Pons (tissue), 1 donor: ENCODE measurements at regions not wholly inside any gene's neighbourhood (a gene's known extent, or its start where the extent isn't known, plus 50 kb on each side); places are given as distances from the start of the nearest gene placed in this dataset.

Source experiments
- DNase-seq: peaks from one replicate; pipeline ENCODE4 v3.0.0-alpha.2; 2016; ENCODE audit warnings: low spot score

- no peak for DNase-seq
Observed at GRCh38 chr5:56515011-56515410, 281.9 kb upstream of the ANKRD55 start.

- DNase-seq: no peak
Observed at GRCh38 chr5:56514245-56514644, 281.1 kb upstream of the ANKRD55 start.

- no peak for DNase-seq
Observed at GRCh38 chr5:56513141-56513540, 280.0 kb upstream of the ANKRD55 start.

DNA sequence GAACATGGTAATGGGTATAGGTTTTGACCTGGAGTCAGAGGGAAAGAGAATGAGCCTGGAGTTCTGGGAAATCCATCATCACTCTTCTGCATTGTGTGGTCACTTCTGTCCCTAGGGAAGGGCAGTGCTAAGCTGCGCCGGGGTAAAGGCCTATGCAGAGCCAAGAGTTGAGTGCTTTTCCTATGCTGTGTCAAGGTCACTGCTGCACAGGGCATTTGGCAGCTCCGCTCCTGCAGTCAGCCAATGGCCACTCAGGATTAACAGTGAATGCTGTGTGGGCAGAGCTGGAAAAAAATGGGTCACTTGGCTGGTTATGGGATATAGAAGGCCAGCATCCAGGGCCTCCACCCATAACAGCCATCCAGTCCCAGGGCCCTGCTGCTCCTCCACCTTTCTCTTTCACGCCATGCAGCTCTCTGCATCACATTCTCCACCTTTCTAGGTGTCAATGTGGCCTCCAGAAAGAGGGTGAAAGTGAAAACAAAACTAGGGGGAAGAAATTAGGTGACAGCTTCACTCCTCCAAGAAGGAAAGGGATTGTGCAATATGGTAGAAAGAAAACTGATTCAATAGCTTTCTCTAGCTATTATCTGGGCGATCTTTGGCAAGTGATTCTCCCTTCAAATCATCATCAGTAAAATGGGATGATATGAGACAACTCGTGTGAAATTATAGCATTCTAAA lies 279.3 kb upstream of the ANKRD55 start:
- DNase-seq: no peak

DNA sequence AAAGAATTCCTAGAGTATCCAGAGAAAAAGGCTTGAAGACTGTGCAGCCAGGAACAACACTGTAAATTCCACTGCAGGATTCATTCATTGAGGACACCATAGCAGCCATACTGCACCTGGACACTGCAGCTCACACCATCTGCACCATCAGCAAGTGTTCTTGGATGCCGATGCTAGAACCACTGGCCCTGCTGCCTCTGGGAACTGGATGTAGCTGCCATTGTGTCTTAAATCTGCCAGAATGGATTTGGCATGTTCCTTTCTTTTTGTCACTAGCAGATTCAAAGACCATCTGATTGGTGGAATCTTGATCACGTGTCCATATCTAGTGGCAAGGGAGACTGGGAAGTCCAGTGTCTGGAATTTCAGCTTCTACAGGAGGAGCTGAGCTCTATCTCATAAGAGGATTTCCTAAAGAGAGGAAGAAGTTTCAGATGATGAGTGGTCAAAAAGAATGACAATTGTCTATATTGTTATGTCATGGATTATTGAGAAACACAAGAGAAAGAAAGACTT lies 278.3 kb upstream of the ANKRD55 start:
- DNase-seq: no peak

DNA sequence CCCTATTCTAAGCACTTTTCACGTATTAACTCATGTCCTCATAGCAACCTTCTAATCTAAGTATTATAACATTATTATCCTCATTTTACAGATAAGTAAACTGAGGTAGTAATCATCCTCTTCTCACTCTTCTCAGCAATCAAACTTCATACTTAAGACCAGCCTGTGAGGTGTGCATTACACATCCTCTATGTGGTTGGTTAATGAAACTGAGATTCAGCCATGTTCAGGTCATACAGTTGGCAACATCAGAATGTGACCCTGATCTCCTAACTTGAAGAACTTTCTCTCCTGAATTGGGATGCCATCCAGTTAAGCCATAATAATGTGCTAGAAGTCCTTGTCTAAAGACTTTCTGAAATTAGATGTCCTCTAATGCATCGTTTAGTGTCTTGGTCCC lies 275.1 kb upstream of the ANKRD55 start:
- DNase-seq: no peak

DNA sequence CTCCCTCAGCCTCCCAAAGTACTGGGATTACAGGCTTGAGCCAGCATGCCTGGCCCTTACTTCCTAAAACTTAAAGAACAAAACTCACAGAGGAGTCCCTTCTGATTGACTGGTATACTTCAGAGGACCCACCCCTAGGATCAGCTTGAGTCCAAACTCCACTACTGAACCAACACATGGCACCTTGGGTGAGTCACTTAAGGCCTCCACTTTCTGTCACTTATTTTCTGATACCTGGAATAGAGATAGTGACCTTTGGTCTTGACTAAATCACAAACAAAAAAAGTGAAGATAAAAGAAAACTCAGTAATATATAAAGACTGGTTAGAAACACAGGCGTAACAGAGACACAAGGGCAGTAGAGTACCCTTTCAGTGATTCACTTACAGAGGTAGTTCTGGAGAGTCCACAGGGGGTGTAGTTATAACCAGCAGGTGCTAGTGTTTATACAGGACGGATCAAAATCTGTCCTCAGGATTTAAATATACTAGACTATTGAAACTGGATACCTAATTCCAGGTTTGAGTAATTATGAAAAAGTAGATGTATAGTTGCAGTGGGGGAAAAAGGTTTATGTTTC lies 274.3 kb upstream of the ANKRD55 start:
- DNase-seq: no peak

GRCh38 chr5:56506211-56506965 lies 273.3 kb upstream of the ANKRD55 start:
- no peak for DNase-seq

GRCh38 chr5:56503929-56504328 lies 270.8 kb upstream of the ANKRD55 start:
- no peak for DNase-seq

DNA sequence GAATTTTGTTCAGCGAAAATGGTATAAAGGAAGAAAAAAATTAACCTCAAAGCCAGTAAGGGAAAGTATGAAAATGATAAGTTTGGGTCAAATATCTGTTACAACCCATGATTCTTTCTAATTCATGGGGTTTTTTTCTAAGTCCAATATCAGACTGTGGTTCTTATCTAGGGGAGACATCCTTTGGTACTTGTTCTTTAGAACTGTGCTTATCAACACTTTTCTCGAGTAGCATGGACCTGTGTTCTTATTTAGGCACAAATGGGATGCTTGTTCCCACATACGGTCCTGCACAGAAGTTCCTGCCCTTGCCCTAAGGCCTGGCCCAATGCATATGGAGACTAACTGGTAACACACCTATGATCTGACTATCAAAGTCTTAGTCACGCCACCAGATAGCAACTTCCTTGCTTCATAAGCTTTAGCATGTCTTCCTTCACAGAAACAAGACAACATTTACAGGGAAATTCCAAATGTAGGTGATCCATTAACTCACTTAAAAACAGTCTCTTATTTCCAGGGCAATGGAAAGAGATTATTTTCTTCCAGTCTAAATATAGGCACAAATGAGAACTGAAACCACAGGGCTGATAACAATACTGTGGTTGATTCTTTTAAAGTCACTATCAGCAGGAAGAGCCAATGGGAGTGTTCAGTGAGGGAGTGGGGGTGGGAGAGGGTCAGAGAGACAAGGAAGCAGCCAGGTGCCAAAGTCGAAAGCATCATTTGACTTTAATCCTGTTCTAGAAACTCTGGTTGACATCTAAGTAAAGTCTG lies 268.8 kb upstream of the ANKRD55 start:
- DNase-seq: peak; percentile 30

DNA sequence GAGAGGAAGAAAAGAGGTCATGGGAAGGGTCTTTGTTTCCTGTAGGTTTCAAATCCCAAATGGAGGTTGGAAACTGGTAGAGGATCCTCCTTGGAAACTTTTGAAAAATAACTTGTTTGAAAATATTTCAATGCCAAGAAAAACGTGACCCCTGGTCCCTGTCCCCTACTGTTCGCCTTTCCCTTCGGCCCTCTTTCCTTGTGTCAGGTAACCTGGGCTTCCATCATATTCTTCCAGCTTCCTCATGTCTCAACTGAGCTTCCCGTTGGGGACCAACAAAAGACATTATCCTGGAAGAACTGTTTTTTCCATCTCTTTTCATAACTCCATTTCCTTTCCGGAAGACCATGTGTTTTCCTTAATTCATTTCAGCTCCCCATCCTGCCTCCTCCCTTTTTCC lies 266.8 kb upstream of the ANKRD55 start:
- no peak for DNase-seq

GRCh38 chr5:56499491-56499890 lies 266.4 kb upstream of the ANKRD55 start:
- DNase-seq: no peak

DNA sequence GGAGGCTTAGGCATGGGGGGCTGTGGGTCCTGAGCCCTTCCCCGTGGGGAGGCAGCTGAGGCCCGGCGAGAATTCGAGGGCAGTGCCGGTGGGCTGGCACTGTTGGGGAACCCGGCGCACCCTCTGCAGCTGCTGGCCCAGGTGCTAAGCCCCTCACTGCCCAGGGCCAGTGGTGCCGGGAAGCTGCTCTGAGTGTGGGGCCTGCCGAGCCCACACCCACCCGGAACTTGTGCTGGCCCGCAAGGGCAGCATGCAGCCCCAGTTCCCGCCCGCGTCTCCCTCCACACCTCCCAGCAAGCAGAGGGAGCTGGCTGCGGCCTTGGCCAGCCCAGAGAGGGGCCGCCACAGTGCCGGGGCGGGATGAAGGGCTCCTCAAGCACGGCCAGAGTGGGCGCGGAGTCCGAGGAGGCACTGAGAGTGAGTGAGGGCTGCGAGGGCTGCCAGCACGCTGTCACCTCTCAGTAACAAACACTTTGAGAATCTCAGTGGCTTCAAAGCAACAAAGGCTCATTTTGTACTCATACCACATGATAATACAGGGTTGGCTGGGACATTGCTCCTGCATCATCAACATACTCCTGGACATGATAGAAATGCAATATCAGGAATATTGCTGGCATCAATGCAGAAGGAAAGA lies 265.7 kb upstream of the ANKRD55 start:
- DNase-seq: no peak

DNA sequence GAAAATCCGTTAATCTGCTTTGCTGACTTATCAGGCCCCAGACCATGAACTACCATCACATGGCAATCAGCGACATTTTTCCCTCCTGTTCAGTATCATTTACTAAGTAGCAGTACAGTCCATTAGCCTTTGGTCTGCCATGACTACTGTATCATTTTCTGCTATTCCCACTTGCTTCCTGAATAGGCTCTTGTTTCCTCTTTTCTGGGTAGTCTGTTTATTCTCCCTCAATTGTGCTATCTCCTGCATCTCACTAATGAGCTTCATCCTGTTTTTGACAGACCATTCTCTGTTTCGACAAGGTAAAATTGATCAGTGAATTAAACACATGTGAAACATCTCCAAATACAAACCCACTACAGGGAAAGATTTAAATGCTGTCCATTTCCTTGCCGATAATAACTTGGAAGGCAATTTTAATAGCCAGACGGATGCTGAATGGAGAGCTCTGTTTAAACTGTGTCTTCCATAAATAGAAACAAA lies 263.5 kb upstream of the ANKRD55 start:
- peak; percentile 34 for DNase-seq

DNA sequence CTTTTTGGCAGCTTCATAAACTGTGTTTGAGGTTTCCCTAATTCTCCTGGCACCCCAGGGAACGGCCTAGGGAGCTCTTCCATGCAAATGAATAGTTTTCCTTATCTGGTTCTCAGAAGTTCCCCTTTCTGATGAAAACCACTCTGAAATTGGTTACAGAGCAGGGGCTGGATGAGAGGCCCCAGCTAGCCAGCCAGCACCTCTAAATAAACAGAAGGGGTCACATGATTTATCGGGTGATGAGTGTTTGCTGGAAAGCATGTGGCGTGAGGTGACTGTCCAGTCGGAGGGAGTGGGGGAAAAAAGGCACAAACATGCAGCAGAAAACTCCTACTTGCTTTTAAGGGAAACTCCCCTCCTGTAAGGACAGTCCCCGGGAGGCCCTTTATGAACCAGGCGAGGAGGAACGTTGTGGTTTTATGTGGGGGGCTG lies 261.2 kb upstream of the ANKRD55 start:
- DNase-seq: peak; percentile 49

DNA sequence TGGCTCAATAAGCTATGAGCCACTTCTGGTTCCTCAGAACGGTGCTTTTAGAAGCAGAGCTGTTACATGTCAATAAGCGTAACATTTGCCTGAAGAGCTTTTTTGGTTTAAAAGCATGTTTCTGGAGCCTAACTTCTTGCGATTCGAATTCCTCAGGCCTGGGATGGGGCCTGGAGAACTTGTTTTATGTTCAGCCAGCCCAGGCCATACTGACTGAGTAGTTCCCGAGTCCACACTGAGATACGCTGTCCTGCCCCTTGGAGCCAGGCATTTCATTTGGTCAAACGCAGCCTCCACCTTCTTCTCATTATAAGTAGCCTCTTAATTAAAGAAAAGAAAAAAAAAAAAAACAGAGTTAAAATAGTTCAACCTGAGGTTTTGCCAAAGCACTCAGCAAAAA lies 260.6 kb upstream of the ANKRD55 start:
- no peak for DNase-seq

GRCh38 chr5:56493308-56493707 lies 260.2 kb upstream of the ANKRD55 start:
- no peak for DNase-seq

GRCh38 chr5:56492812-56493211 lies 259.7 kb upstream of the ANKRD55 start:
- DNase-seq: no peak

DNA sequence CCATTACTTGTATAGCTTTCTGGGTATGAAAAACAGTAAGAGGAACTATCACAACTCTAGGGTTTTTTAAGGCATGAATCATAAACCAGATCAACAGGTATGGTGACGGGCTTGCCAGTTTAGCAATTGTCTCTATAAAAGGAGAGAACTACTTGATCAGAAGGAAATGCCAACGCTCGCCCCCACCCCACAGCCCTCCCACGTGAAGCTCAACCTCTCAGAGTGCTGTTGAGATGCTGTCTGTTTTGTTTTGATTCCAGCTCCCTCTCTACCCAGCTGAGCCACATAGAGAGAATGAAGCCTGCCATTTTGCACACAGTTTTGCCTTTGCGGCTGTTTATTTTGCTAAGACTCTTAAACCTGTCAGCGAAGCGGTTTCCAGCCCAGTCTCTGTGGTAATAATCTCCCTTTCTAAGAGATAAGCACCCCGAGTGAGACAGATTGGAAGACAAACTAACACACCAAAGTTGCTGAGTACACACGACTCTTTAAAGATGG lies 257.9 kb upstream of the ANKRD55 start:
- DNase-seq: no peak

DNA sequence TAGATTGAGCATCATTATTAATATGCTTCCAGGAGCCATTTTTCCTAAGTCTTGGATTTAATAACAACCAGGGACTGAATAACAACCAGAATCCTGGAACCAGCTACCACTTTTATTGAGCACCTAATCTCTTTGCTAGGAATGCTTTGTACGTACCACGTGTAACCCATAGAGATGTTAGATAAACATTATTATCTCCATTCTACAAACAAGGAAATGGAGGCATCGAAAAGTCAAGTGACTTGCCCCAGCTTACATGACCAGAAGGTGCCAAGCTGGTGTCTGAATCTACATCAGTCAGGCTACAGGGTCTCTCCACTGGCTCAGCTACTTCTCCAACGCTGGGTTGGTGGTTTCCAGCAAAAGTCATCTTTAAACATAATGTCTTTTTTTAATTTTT lies 256.1 kb upstream of the ANKRD55 start:
- DNase-seq: no peak

DNA sequence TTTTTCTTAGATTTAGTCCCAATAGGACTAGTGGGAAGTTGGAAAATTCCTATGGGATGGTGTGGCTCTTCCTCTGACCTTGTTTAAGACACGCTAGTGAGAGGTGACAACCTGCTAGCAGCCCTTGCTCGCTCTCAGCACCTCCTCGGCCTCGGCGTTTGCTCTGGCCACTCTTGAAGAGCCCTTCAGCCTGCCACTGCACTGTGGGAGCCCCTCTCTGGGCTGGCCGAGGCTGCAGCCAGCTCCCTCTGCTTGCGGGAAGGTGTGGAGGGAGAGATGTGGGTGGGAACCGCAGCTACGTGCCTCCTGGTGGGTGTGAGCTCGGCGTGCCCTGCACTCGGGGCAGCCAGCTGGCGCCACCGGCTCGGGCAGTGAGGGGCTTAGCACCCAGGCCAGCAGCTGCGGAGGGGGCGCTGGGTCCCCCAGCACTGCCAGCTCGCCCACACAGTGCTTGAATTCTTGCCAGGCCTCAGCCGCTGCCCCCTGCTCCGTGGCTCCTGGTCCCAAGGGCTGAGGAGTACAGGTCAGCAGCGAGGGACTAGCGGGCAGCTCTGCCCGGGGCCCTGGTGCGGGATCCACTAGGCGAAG lies 254.5 kb upstream of the ANKRD55 start:
- DNase-seq: no peak
